ENCODE measurements at regions not wholly inside any gene's neighbourhood (a gene's known extent, or its start where the extent isn't known, plus 50 kb on each side); places are given as distances from the start of the nearest gene placed in this dataset.

DNA sequence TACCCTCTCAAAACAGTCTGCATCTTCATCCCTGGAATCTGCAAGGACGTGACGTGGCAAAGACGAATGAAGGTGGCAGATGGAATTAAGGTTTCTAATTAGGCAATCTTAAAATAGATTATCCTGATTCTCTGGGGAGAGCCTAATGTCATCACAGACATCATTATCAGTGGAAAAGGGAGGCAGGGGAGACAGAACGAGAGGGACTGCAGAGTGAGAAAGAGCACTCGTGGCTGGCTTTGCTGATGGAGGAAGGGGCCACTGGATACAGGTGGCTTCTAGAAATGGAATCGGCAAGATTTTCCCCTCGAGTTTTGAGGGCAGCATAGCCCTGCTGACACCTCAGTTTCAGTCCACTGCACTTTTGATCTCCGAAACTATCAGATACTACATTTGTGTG lies 110.6 kb downstream of the ASMT start:
- no peak for DNase-seq (ENCODE audit: low read depth)
- H3K4me3 ChIP-seq (ENCODE audit: low read depth, low read length) = no peak overlapping the region
- TF ChIP-seq, protein P1, sequence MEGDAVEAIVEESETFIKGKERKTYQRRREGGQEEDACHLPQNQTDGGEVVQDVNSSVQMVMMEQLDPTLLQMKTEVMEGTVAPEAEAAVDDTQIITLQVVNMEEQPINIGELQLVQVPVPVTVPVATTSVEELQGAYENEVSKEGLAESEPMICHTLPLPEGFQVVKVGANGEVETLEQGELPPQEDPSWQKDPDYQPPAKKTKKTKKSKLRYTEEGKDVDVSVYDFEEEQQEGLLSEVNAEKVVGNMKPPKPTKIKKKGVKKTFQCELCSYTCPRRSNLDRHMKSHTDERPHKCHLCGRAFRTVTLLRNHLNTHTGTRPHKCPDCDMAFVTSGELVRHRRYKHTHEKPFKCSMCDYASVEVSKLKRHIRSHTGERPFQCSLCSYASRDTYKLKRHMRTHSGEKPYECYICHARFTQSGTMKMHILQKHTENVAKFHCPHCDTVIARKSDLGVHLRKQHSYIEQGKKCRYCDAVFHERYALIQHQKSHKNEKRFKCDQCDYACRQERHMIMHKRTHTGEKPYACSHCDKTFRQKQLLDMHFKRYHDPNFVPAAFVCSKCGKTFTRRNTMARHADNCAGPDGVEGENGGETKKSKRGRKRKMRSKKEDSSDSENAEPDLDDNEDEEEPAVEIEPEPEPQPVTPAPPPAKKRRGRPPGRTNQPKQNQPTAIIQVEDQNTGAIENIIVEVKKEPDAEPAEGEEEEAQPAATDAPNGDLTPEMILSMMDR (conservative IDR thresholded peaks at IDR 0.05; ENCODE audit: low read depth, low read length) = no peak

DNA sequence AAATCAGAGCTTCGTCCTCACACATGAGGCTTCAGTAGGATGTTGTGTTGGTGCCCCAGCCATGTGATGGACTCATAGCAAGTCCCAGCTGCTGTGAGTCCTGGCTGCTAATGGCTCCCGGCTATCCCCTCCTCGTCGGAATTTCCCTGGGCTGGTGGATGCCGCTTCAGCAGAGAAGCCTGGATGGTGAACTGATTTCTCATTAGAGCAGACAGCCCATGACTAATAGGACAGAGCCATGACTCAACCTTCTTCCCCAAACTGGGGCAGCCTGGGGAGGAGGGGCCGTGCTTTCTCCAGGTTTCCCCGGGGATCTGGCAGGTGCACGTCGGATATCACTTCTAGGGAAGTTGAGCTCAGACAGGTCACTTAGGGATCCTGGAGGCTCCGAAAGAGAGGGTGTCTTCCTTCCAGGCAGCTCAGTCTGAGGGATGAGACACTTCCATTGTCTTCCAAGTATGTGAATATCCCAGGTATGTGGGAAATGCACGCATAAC lies 112.7 kb downstream of the ASMT start:
- TF ChIP-seq, protein P1 (conservative IDR thresholded peaks at IDR 0.05; ENCODE audit: low read depth, low read length) = no peak
- no peak overlapping the region for H3K4me3 ChIP-seq (ENCODE audit: low read depth, low read length)
- no peak for DNase-seq (ENCODE audit: low read depth)

DNA sequence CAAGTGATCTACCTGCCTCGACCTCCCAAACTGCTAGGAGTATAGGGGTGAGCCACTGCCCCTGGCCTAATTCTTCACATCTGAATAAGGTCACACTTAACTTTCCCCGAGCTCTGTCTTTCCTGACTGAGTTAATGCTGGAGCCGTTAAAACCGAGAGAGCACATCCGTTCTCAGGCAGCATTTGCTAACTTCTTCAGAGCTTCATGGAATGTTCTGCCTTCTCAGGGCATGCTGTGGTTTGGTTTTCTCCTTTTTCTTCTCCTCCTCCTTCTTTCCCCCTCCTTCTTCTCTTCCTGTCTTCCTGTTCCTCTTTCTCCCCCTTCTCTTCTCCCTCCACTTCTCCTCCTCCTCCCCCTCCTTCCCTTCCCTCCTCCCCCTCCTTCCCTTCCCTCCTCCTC lies 119.9 kb downstream of the ASMT start:
- TF ChIP-seq, protein P1 (conservative IDR thresholded peaks at IDR 0.05; ENCODE audit: low read depth, low read length) = no peak
- no peak overlapping the region for H3K4me3 ChIP-seq (ENCODE audit: low read depth, low read length)
- no peak for DNase-seq (ENCODE audit: low read depth)

DNA sequence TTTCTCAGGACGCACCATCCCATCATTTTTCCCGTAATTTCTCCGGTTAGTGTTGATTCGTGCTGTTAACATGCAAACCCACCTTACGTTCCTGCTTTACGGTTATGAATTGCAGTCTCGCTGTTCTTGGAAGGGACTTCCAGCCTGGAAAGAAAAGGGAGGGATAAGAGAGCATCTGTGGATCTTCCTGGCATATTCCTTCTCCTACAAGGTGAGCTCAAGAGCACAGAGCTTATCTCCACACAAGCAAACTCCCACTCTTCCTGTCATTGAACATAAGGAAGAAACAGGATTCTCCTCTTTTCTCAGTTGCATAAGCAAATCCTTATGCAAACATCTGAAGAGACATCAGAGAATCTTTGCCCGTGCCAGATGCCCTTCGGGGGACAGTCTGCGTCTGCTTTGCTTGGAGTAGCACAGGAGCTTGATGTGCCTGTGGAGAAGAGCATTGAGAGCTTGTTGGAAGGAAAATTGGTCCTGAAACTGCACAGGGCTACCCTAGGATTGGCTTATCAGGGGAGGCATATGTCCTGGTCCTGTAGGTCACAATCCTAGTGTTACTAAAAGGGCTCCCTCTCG lies 127.0 kb downstream of the ASMT start:
- DNase-seq (ENCODE audit: low read depth) = no peak
- TF ChIP-seq, protein P1 (conservative IDR thresholded peaks at IDR 0.05; ENCODE audit: low read depth, low read length) = no peak
- H3K4me3 ChIP-seq (ENCODE audit: low read depth, low read length) = no peak overlapping the region

DNA sequence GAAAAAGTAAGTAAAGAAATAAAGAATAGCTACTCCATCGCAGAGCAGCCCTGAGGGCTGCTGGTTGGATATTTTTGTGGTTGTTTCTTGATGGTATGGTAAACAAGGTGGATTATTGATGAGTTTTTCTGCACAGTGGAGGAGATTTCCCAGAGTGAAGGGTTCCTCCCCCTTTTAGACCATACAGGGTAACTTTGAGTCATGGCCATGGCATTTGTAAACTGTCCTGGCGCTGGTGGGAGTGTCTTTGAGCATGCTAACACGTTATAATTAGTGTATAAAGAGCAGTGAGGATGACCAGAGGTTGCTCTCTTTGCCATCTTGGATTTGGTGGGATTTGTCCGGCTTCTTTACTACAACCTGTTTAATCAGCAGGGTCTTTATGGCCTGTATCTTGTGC lies 128.2 kb downstream of the ASMT start:
- TF ChIP-seq, protein P1 (conservative IDR thresholded peaks at IDR 0.05; ENCODE audit: low read depth, low read length) = no peak
- no peak overlapping the region for H3K4me3 ChIP-seq (ENCODE audit: low read depth, low read length)
- no peak for DNase-seq (ENCODE audit: low read depth)

DNA sequence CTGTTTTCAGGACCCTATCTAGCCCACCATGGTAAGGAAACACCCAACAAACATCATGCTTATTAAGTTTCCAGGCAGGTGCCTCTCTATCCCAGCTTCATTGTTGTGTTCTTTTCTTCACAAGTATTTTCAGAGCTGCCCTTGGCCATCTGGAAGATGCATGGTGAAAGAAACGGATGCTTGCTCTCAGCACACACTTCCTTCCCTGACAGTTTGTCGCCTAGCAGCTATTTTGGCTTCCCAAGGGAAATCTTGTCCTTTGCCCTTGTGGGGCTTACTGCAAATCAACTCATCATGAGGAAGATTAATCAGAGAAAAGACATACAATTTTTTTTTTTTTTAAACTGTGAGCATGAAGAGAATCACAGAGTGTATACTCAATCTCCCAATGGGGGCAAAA lies 128.8 kb downstream of the ASMT start:
- TF ChIP-seq, protein P1 (conservative IDR thresholded peaks at IDR 0.05; ENCODE audit: low read depth, low read length) = no peak

DNA sequence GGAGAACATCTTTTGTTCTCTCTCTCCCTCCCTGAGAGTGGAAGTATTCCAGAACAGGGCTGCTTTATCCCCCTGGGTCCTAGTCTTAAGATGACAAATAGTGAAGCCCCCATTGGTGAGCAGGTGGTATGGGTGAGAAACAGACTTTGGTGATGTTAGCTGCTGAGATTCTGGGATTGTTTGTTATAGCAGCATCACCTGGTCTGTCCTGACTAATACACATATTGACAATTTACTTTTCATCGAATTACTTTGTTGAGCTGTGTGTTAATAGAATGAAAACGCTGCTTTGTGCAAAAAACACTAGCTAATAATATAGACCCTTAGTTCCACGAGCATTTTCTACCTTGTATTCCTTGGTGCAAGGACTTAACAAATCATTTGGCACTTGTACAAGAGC lies 133.5 kb downstream of the ASMT start:
- no peak for DNase-seq (ENCODE audit: low read depth)
- H3K4me3 ChIP-seq (ENCODE audit: low read depth, low read length) = no peak overlapping the region
- TF ChIP-seq, protein P1 (conservative IDR thresholded peaks at IDR 0.05; ENCODE audit: low read depth, low read length) = no peak

More for the DNA sequence above, 128.8 kb downstream of the ASMT start:
- no peak for DNase-seq (ENCODE audit: low read depth)
- no peak overlapping the region for H3K4me3 ChIP-seq (ENCODE audit: low read depth, low read length)
